NB4 (cell line): ENCODE measurements at regions not wholly inside any gene's neighbourhood (a gene's known extent, or its start where the extent isn't known, plus 50 kb on each side); places are given as distances from the start of the nearest gene placed in this dataset.

Experiments used
- DNase-seq: peaks from one replicate; pipeline ENCODE4 v3.0.0; 2010; ENCODE audit warnings: low read depth
- H3K4me3 ChIP-seq: one replicate; pipeline ENCODE4 v1.5.1; 2011; ENCODE audit warnings: mild to moderate bottlenecking, low read depth, low read length, moderate library complexity
- CTCF ChIP-seq: IDR thresholded peaks from one replicate; pipeline ENCODE4 v1.5.1; 2012; ENCODE audit warnings: low read depth, low read length
- MYC ChIP-seq: IDR thresholded peaks from 2 replicates; pipeline ENCODE4 v1.6.1; 2011; ENCODE audit warnings: low read depth, low read length
- POLR2A ChIP-seq: IDR thresholded peaks from 2 replicates; pipeline ENCODE4 v1.6.1; 2011; ENCODE audit warnings: mild to moderate bottlenecking; ENCODE audit not compliant: insufficient read length; ENCODE audit errors: extremely low read depth
- TF ChIP-seq, protein P1 (sequence below): IDR thresholded peaks from 2 replicates; pipeline ENCODE4 v1.6.1; 2011; ENCODE audit warnings: low read depth, low read length

DNA sequence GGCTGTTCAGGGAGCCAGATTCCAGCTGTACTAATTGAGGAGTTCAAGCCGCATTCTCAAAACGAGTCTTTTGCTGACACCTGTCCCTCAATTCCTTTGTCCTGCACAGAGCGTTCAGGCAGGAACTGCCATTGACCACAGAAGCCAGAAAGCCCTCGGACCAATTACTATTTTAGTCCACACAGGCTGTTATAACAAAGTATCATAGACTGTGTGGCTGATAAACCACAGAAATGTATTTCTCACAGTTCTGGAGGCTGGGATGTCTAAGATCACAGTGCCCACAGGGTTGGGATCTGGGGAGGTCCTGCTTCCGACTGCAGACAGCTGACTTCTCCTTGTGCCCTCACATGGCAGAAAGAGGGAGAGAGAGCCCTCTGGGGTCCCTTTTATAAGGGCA is 119.8 kb upstream of the ATP6AP2 start:
- TF ChIP-seq, protein P1, sequence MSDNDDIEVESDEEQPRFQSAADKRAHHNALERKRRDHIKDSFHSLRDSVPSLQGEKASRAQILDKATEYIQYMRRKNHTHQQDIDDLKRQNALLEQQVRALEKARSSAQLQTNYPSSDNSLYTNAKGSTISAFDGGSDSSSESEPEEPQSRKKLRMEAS, result no peak
- TF ChIP-seq CTCF, result no peak
- TF ChIP-seq POLR2A, result no peak
- H3K4me3 ChIP-seq, result no peak overlapping the region
- DNase-seq, result no peak

DNA sequence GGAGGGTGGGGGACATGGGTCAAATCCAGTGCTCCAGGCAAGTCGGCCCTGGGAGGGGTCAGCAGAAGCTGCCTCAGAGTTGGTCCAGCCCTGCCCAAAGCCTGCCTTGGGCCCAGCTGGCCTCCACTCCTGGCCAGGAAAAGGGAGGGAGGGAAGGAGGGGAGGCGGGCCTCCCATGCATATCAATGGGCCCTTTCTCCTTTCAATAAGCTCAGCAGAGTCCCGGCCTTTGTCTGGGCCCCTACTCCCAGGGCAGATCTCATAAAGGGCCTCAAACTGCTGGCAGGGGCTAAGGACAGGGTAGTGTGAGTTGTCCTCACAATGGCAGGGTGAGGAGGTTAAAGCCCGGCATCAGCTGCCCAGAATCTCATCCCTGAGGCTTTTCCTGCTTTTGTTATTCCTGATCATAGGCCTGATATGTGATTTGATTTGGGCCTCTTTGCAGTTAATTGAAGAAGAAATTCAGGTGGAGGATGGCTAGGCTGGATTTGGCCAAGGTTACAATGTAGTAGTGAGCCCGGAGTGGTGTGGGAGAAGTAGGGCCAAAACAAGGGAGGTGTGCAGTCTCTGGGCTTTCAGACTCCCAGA is 121.1 kb upstream of the ATP6AP2 start:
- no peak overlapping the region for H3K4me3 ChIP-seq
- TF ChIP-seq MYC (no peak), CTCF (no peak), POLR2A (no peak)
- TF ChIP-seq, protein P1, result no peak
- DNase-seq, result no peak

DNA sequence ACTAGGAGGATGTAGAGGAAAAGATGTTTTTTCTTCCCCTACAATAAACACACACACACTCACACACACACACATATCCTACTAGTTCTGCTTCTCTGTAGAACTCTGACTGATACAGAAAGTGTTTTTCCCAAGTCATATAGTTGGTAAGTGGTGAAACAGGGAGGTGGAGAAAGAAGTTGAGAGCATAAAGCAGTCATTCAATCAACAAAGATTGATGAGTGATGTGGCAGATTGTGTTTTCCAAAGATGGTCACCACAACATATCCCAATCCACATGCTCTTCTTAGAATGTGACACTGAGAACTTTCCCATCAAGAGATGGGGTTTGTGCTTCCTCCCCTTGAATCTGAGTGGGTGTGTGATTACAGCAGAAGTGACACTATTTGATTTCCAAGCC is 123.4 kb upstream of the ATP6AP2 start:
- no peak for DNase-seq
- TF ChIP-seq, protein P1, result no peak
- TF ChIP-seq POLR2A, result no peak
- TF ChIP-seq CTCF, result no peak
- TF ChIP-seq MYC, result no peak
- no peak overlapping the region for H3K4me3 ChIP-seq

- H3K4me3 ChIP-seq, result no peak overlapping the region
- DNase-seq, result no peak
- TF ChIP-seq MYC, result no peak
Measured at GRCh38 chrX:40452031-40452430, 128.7 kb upstream of the ATP6AP2 start.

DNA sequence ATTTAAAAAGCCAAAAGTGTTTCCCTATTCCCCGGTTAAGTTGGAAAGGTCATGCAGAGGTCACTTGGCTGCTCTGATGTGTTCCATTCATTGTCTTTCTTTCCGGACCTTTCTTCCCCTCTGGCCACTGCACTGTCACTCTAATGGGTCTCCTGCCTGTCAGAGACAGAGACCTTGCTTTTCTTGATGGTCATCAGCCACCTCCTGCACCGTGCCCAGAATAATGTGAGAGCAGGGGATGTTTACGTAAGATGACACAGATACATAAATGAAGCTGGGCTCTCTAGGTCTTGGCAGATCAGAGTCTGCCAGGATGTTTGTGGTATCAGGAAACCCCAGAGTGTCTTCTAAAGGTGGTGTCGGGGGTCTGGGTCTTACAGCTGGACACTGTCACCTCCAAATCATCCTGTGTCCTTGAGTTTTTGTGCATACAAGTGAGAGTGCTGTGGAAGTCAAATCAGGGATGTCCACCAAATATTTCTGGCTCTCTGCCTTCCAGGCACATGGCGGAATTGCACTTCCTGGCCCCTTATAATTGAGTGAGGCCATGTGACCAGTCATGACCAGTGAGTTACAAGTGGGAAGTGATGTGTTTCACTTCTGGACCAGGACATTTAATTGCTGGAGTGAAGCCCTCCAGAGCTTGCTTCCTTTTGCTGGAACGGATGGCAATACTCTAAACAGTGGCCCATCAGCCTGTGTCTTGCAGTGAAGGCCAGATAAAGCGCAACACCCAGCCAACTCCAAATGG is 130.6 kb upstream of the ATP6AP2 start:
- no peak for DNase-seq
- TF ChIP-seq POLR2A (no peak), MYC (no peak), CTCF (no peak)
- TF ChIP-seq, protein P1, result no peak
- H3K4me3 ChIP-seq, result no peak overlapping the region

GRCh38 chrX:40449396-40449795 is 131.4 kb upstream of the ATP6AP2 start:
- no peak for DNase-seq
- H3K4me3 ChIP-seq, result no peak overlapping the region
- TF ChIP-seq MYC (no peak), CTCF (no peak), POLR2A (no peak)
- TF ChIP-seq, protein P1, result no peak
